HepG2 (cell line): ENCODE measurements at regions not wholly inside any gene's neighbourhood (a gene's known extent, or its start where the extent isn't known, plus 50 kb on each side); places are given as distances from the start of the nearest gene placed in this dataset.

ENCODE experiments used
- ATAC-seq: fragments of 200-7000 bp; cut with Tn5 transposase; 3 replicates; pipeline ENCODE4 v1.9.1; 2020; ENCODE audit warnings: mild to moderate bottlenecking, moderate library complexity
- BruUV-seq: library from RNA; stranded (reverse); fragments of 400-500 nt; replicated peaks from 2 replicates; lab custom pipeline; 2021; lab: Mats Ljungman, UMichigan
- CTCF ChIA-PET: fragments of 300-600 bp; formaldehyde crosslinking; extraction: SDS; loops from one replicate; lab custom pipeline; 2021; ENCODE audit warnings: low total read pairs, inconsistent platforms, low intra/inter-chr PET ratio; lab: Yijun Ruan, JAX
- POLR2A ChIA-PET: fragments of 350-600 bp; sonication (Branson Sonifier 250); formaldehyde crosslinking; loops from one replicate; lab custom pipeline; 2020; ENCODE audit warnings: antibody characterized with exemption, inconsistent platforms; lab: Yijun Ruan, JAX
- DNase-seq: peaks from one replicate; pipeline ENCODE4 v3.0.0-alpha.2; 2015; ENCODE audit warnings: low spot score
- FAIRE-seq: peaks from 3 replicates; lab custom pipeline; 2011; peaks lifted over from hg19 to GRCh38; lab: Jason Lieb, UNC
- H2AFZ ChIP-seq: one replicate; pipeline ENCODE4 v1.6.1; 2011; ENCODE audit warnings: low read length, inconsistent platforms
- H3K27ac ChIP-seq: fragments of 300-600 bp; 3 replicates; pipeline ENCODE4 v1.8.0; 2011; ENCODE audit warnings: mixed run types, mild to moderate bottlenecking, mixed read lengths, low read length, inconsistent platforms; ENCODE audit not compliant: insufficient read depth; ENCODE audit errors: extremely low read length
- H3K27me3 ChIP-seq, 2 experiments: fragments of 200-600 bp in 1 of 2; 2 replicates in 1 of 2; 3 replicates in 1 of 2; pipeline versions ENCODE4 v1.6.0 to v1.8.0; 2011; ENCODE audit warnings: low read length in 2 of 2, mild to moderate bottlenecking in 2 of 2, moderate library complexity in 2 of 2, inconsistent platforms in 1 of 2; ENCODE audit not compliant: insufficient read depth in 2 of 2, control insufficient read depth in 1 of 2
- H3K36me3 ChIP-seq, 2 experiments: fragments of 200-600 bp in 1 of 2; replicated peaks in 1 of 2; 2 replicates in 1 of 2; 3 replicates in 1 of 2; pipeline versions ENCODE4 v1.5.1 to v1.8.0; 2011; ENCODE audit warnings: low read length in 2 of 2, inconsistent platforms in 1 of 2; ENCODE audit not compliant: insufficient read depth in 2 of 2, control insufficient read depth in 1 of 2
- H3K4me1 ChIP-seq: 2 replicates; pipeline ENCODE4 v1.5.1; 2012; ENCODE audit warnings: low read length, inconsistent platforms; ENCODE audit not compliant: insufficient read depth
- H3K4me2 ChIP-seq: 2 replicates; pipeline ENCODE4 v1.6.0; 2011; ENCODE audit warnings: low read depth, low read length, inconsistent platforms
- H3K4me3 ChIP-seq, 3 experiments: fragments of 200-600 bp in 1 of 3; sonication (generic), shearing (Covaris generic) in 1 of 3; replicated peaks in 1 of 3; 2 replicates each; pipeline ENCODE4 v1.5.1; 2011 to 2016; ENCODE audit warnings: low read length in 3 of 3, inconsistent platforms in 2 of 3, low read depth in 2 of 3, mild to moderate bottlenecking in 2 of 3, control low read depth in 1 of 3, mixed read lengths in 1 of 3; ENCODE audit not compliant: insufficient read depth in 1 of 3
- H3K79me2 ChIP-seq: one replicate; pipeline ENCODE4 v1.6.1; 2011; ENCODE audit warnings: low read length, inconsistent platforms; ENCODE audit not compliant: insufficient read depth
- H3K9ac ChIP-seq: 2 replicates; pipeline ENCODE4 v1.6.0; 2011; ENCODE audit warnings: mild to moderate bottlenecking, low read depth, low read length, inconsistent platforms; ENCODE audit not compliant: insufficient read depth
- H3K9me3 ChIP-seq: 2 replicates; pipeline ENCODE4 v1.5.1; 2012; ENCODE audit warnings: mild to moderate bottlenecking, low read length
- H4K20me1 ChIP-seq: 2 replicates; pipeline ENCODE4 v1.6.0; 2011; ENCODE audit warnings: inconsistent platforms, mild to moderate bottlenecking, low read length, moderate library complexity; ENCODE audit not compliant: insufficient read depth
- CENPX ChIP-seq: sonication (generic); formaldehyde crosslinking; IDR thresholded peaks from 2 replicates; pipeline ENCODE4 v1.9.0; 2021; ENCODE audit warnings: mild to moderate bottlenecking, missing genetic modification reagents, moderate library complexity
- FIP1L1 ChIP-seq: fragments of 200-400 bp; formaldehyde crosslinking; IDR thresholded peaks from 2 replicates; pipeline ENCODE4 v1.6.1; 2018; ENCODE audit warnings: low read depth, mild to moderate bottlenecking, low read length, moderate library complexity, borderline replicate concordance; ENCODE audit not compliant: insufficient read depth
- NBN ChIP-seq: fragments of 450-650 bp; conservative IDR thresholded peaks from 2 replicates; pipeline ENCODE4 v1.6.1; 2017
- NR1H2 ChIP-seq: sonication (generic); formaldehyde crosslinking; IDR thresholded peaks from 2 replicates; pipeline ENCODE4 v1.8.1; 2022; ENCODE audit warnings: low read depth, missing genetic modification reagents, borderline replicate concordance
- PAWR ChIP-seq: sonication (generic); formaldehyde crosslinking; IDR thresholded peaks from 2 replicates; pipeline ENCODE4 v1.4.0; 2020; ENCODE audit warnings: missing genetic modification reagents, mild to moderate bottlenecking, borderline replicate concordance
- RFXAP ChIP-seq: sonication (generic); formaldehyde crosslinking; IDR thresholded peaks from 2 replicates; pipeline ENCODE4 v1.4.0; 2020; ENCODE audit warnings: missing genetic modification reagents, borderline replicate concordance
- SIN3B ChIP-seq: fragments of 150-350 bp; IDR thresholded peaks from 2 replicates; pipeline ENCODE4 v1.6.1; 2014; ENCODE audit warnings: low read length
- TAF1 ChIP-seq: sonication (generic); formaldehyde crosslinking; IDR thresholded peaks from 2 replicates; pipeline ENCODE4 v1.4.0; 2020; ENCODE audit warnings: missing genetic modification reagents
- TBX3 ChIP-seq: fragments of 450-650 bp; IDR thresholded peaks from 2 replicates; pipeline ENCODE4 v1.6.1; 2017; ENCODE audit warnings: antibody characterized with exemption, mild to moderate bottlenecking, inconsistent platforms, borderline replicate concordance
- U2AF1 ChIP-seq: fragments of 200-400 bp; formaldehyde crosslinking; optimal IDR thresholded peaks from 2 replicates; pipeline ENCODE3; 2017; ENCODE audit warnings: mild to moderate bottlenecking, low read depth, low read length
- ZFP36 ChIP-seq: fragments of 150-350 bp; IDR thresholded peaks from 2 replicates; pipeline ENCODE4 v1.6.1; 2018; ENCODE audit warnings: borderline replicate concordance, low read length, low read depth; ENCODE audit not compliant: partially characterized antibody
- ZNF121 ChIP-seq: sonication (generic); formaldehyde crosslinking; IDR thresholded peaks from 2 replicates; pipeline ENCODE4 v1.5.0; 2020; ENCODE audit warnings: mild to moderate bottlenecking, missing genetic modification reagents
- ZNF232 ChIP-seq: sonication (generic); formaldehyde crosslinking; IDR thresholded peaks from 2 replicates; pipeline ENCODE4 v1.4.0; 2020; ENCODE audit warnings: missing genetic modification reagents, borderline replicate concordance
- ZNF337 ChIP-seq: sonication (generic); formaldehyde crosslinking; IDR thresholded peaks from 2 replicates; pipeline ENCODE4 v1.5.1; 2020; ENCODE audit warnings: missing genetic modification reagents, low read depth, mild to moderate bottlenecking, borderline replicate concordance
- ZNF383 ChIP-seq: sonication (generic); formaldehyde crosslinking; IDR thresholded peaks from 2 replicates; pipeline ENCODE4 v1.4.0; 2020; ENCODE audit warnings: missing genetic modification reagents, mild to moderate bottlenecking, borderline replicate concordance
- ZNF550 ChIP-seq: sonication (generic); formaldehyde crosslinking; IDR thresholded peaks from 2 replicates; pipeline ENCODE4 v1.4.0; 2020; ENCODE audit warnings: mild to moderate bottlenecking, missing genetic modification reagents, borderline replicate concordance
- WGBS: methylation state at CpG from one replicate; pipeline ENCODE4 v1.1.6; 2017; ENCODE audit warnings: low lambda C conversion rate; 5-methylcytosine and 5-hydroxymethylcytosine counted together
- in situ Hi-C: cut with HindIII; loops from 2 replicates; pipeline ENCODE4 v1.10.0; 2017; ENCODE audit warnings: low pct_unique_long_range_greater_than_20kb; ENCODE audit not compliant: extremely low pct_ligation_motif_present
- intact Hi-C: fragments of 100-400 bp; cut with micrococcal nuclease; formaldehyde crosslinking; loops from one replicate; pipeline ENCODE4 v1.10.0; 2022; ENCODE audit not compliant: unreplicated experiment

DNA sequence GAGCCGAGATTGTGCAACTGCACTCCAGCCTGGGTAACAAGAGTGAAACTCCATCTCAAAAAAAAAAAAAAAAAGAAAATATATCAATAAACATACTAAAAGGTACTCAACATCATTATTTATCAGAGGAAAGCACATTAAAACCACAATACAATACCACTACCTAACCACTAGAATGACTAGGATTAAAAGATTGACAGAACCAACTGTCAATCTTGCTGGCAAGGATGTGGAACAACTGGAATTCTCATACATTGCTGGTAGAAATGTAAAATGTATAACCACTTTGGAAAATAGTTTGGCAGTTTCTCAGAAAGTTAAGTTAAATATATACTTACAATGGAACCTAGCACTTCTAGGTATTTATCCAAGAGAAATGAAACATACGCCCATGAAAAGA, 88.6 kb downstream of the B3GNT2 start:
- in situ Hi-C loops = no loop called here
- no TSS peak for BruUV-seq
- no peaks in the 10 kb centered on the region for H3K36me3 ChIP-seq
- intact Hi-C loops = no loop called here
- no peak overlapping the region for H3K9ac ChIP-seq
- H3K27ac ChIP-seq = no peak overlapping the region
- DNase-seq = no peak
- no peaks in the 10 kb centered on the region for H3K79me2 ChIP-seq
- H2AFZ ChIP-seq = no peak overlapping the region
- no peak for ATAC-seq
- POLR2A ChIA-PET = no interaction called here
- WGBS = 73% methylated on average over 2 of the region's 2 CpGs
- FAIRE-seq = no peak
- no peaks in the 10 kb centered on the region for H3K27me3 ChIP-seq
- CTCF ChIA-PET = no interaction called here
- TF ChIP-seq CENPX (CRISPR knock-in tag) (no peak), ZNF550 (CRISPR knock-in tag) (no peak), TAF1 (CRISPR knock-in tag) (no peak), NBN (no peak), ZNF232 (CRISPR knock-in tag) (no peak), PAWR (CRISPR knock-in tag) (no peak), SIN3B (no peak), ZFP36 (no peak), TBX3 (no peak)
- no peaks in the 10 kb centered on the region for H3K4me1 ChIP-seq
- H3K4me2 ChIP-seq = no peak overlapping the region
- no peak overlapping the region for H3K4me3 ChIP-seq
- peaks cover 10% of the 10 kb centered on the region for H3K9me3 ChIP-seq
- H4K20me1 ChIP-seq = no peaks in the 10 kb centered on the region

GRCh38 chr2:62283147-62283546, 87.2 kb downstream of the B3GNT2 start:
- BruUV-seq = no TSS peak
- H2AFZ ChIP-seq = no peak overlapping the region
- no peak for DNase-seq
- ATAC-seq = no peak
- H3K9ac ChIP-seq = no peak overlapping the region
- no peaks in the 10 kb centered on the region for H3K36me3 ChIP-seq
- ChIA-PET POLR2A (no interaction called here), CTCF (no interaction called here)
- H3K4me1 ChIP-seq = no peaks in the 10 kb centered on the region
- no peak for TF ChIP-seq ZNF337
- TF ChIP-seq ZNF121 (CRISPR knock-in tag) = no peak
- TF ChIP-seq RFXAP (CRISPR knock-in tag) = no peak
- no peak for TF ChIP-seq NR1H2 (CRISPR knock-in tag)
- TF ChIP-seq FIP1L1 = no peak
- TF ChIP-seq ZNF383 (CRISPR knock-in tag) = no peak
- TF ChIP-seq U2AF1 = no peak
- H4K20me1 ChIP-seq = no peaks in the 10 kb centered on the region
- intact Hi-C loops (no loop called here), in situ Hi-C loops (no loop called here)
- H3K4me2 ChIP-seq = no peak overlapping the region
- H3K27ac ChIP-seq = no peak overlapping the region
- H3K79me2 ChIP-seq = no peaks in the 10 kb centered on the region
- FAIRE-seq = no peak
- peaks cover 21% of the 10 kb centered on the region for H3K9me3 ChIP-seq
- no peak overlapping the region for H3K4me3 ChIP-seq
- no peaks in the 10 kb centered on the region for H3K27me3 ChIP-seq
- WGBS = 6% methylated on average over 1 of the region's 1 CpG
